Ovary (tissue), 7 donors: ENCODE measurements at regions not wholly inside any gene's neighbourhood (a gene's known extent, or its start where the extent isn't known, plus 50 kb on each side); places are given as distances from the start of the nearest gene placed in this dataset. TPM values are rescaled to one million over a fixed set of nuclear protein-coding genes. Genes with fewer than 3 reads are reported as not detected.

Source experiments
- DNase-seq, 5 donors: peaks; one replicate each; pipeline ENCODE4 v3.0.0-alpha.2; 2019 to 2020
- H3K27ac ChIP-seq, 2 donors: fragments of 200-600 bp; one replicate each; pipeline versions ENCODE4 v1.5.1 to v1.8.0; 2019 to 2022
- H3K27me3 ChIP-seq: fragments of 200-600 bp; one replicate; pipeline ENCODE4 v1.8.0; 2022
- H3K36me3 ChIP-seq: fragments of 200-600 bp; sonication (generic); one replicate; pipeline ENCODE4 v1.5.1; 2019
- H3K4me1 ChIP-seq: one replicate; pipeline ENCODE4 v1.8.1; 2013; ENCODE audit warnings: mild to moderate bottlenecking, moderate library complexity; ENCODE audit not compliant: insufficient read depth
- H3K4me3 ChIP-seq: fragments of 200-600 bp; sonication (generic); one replicate; pipeline ENCODE4 v1.5.1; 2017
- H3K9me3 ChIP-seq, 2 donors: fragments of 200-600 bp in 1 of 2; sonication (generic) in 1 of 2; one replicate each; pipeline versions ENCODE4 v1.5.1 to v1.8.1; 2013 to 2019; ENCODE audit warnings: mild to moderate bottlenecking in 1 of 2, moderate library complexity in 1 of 2
- CTCF ChIP-seq, 3 donors: fragments of 450-650 bp in 2 of 3; fragments of 200-600 bp in 1 of 3; IDR thresholded peaks; one replicate each; pipeline versions ENCODE4 v1.5.1 to v1.8.0; 2016 to 2022; ENCODE audit warnings: antibody characterized with exemption in 3 of 3, mild to moderate bottlenecking in 1 of 3
- EP300 ChIP-seq: sonication (generic); formaldehyde crosslinking; IDR thresholded peaks from one replicate; pipeline ENCODE4 v1.6.1; 2017; ENCODE audit warnings: antibody characterized with exemption
- POLR2A ChIP-seq: fragments of 450-650 bp; IDR thresholded peaks from one replicate; pipeline ENCODE4 v1.6.1; 2017; ENCODE audit warnings: antibody characterized with exemption, mild to moderate bottlenecking, moderate library complexity
- WGBS, 3 donors: extraction: QIAGEN DNeasy Blood & Tissue Kit in 1 of 3; methylation state at CpG; one replicate each; pipeline versions ENCODE4 v1.1.5 to v1.1.7; 2013 to 2017; 5-methylcytosine and 5-hydroxymethylcytosine counted together
- intact Hi-C, 4 donors: fragments of 100-400 bp; cut with DNase I; formaldehyde crosslinking; loops; one replicate each; pipeline versions ENCODE4 v1.11.0 to v1.15.1; 2022 to 2023
- microRNA counts: library from miRNA; unstranded; fragments of <30 nt; microRNA quantifications from one replicate; lab custom pipeline; 2016
- microRNA-seq, 3 donors: library from miRNA; unstranded; fragments of <30 nt; microRNA quantifications; one replicate each; pipeline versions ENCODE4 to v1.2.0, GENCODE V29; 2019 to 2020
- small RNA-seq: library from RNA; depleted of rRNA; stranded (forward); fragments of <200 nt; gene quantifications from one replicate; pipeline ENCODE3, GENCODE V24; 2016
- donor health status: DM: no; HTN: no; CAD: no; lungs with moderate emphysema.
- donor health status: DM: no; HTN: no; CAD: no.
- donor health status: Bipolar disorder and iron deficiency.
- donor health status: DM: no; HTN: no; CAD: no.
- donor health status: DM: yes; HTN: yes; CAD: no.

DNA sequence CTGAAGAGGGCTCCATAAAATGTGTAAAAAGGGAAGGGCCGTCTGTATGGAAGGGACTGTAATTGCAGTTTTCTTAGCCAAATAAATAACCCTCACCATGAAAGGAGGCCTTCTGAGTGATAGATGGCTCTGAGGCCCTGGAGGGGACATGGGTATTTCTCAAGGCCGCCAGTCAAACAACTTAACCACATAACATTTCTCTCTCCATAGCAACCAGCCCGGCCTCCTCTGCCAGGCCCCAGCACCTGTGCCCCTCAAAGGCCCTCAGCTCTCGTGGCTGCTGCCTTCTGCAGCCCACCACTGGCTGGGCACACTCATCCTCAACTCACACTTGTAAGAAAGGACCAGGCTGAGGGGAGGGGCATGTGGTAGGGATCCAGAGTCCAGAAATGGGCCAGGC is 57.0 kb upstream of the GJB5 start:
- no peaks in the 10 kb centered on the region for H3K36me3 ChIP-seq
- WGBS, 3 donors = 68 to 76% (median 75%) methylated on average over 4 of the region's 4 CpGs
- intact Hi-C loops = no loop called here
- no peaks in the 10 kb centered on the region for H3K9me3 ChIP-seq
- no peak overlapping the region for H3K27ac ChIP-seq
- no peaks in the 10 kb centered on the region for H3K4me1 ChIP-seq
- no peak overlapping the region for H3K4me3 ChIP-seq
- DNase-seq = no peak
- H3K27me3 ChIP-seq = no peaks in the 10 kb centered on the region
- TF ChIP-seq CTCF (IDR thresholded peaks at IDR 0.05) = no peak

GRCh38 chr1:34701326-34702060 is 53.4 kb upstream of the GJB5 start:
- intact Hi-C loops = no loop called here
- no peaks in the 10 kb centered on the region for H3K36me3 ChIP-seq
- no peak overlapping the region for H3K4me3 ChIP-seq
- no peaks in the 10 kb centered on the region for H3K27me3 ChIP-seq
- WGBS, 3 donors = 4 to 11% (median 5%) methylated on average over 5 of the region's 5 CpGs
- no peak overlapping the region for H3K27ac ChIP-seq
- DNase-seq = no peak
- TF ChIP-seq POLR2A (no peak), EP300 (no peak), CTCF (IDR thresholded peaks at IDR 0.05) (no peak)
- no peaks in the 10 kb centered on the region for H3K4me1 ChIP-seq
- H3K9me3 ChIP-seq = no peaks in the 10 kb centered on the region

MicroRNAs in the stretch of these regions (microRNA counts, 767-probe panel; counts per million panel counts)
- 530 counts per million, percentile 78 among the panel's probes with 10 or more counts for microRNA hsa-miR-552 (lab: Ali Mortazavi, UCI)

Small RNAs in the stretch of these regions (microRNA-seq; reads per million reads assigned to microRNA genes)
- 0 reads per million in 3 donors for gene MIR552

Small RNAs in the stretch of these regions (small RNA-seq; reads per million reads assigned to genes)
- gene MIR552 = not detected
